ENCODE measurements at regions not wholly inside any gene's neighbourhood (a gene's known extent, or its start where the extent isn't known, plus 50 kb on each side); places are given as distances from the start of the nearest gene placed in this dataset.

- TF ChIP-seq, protein P1, sequence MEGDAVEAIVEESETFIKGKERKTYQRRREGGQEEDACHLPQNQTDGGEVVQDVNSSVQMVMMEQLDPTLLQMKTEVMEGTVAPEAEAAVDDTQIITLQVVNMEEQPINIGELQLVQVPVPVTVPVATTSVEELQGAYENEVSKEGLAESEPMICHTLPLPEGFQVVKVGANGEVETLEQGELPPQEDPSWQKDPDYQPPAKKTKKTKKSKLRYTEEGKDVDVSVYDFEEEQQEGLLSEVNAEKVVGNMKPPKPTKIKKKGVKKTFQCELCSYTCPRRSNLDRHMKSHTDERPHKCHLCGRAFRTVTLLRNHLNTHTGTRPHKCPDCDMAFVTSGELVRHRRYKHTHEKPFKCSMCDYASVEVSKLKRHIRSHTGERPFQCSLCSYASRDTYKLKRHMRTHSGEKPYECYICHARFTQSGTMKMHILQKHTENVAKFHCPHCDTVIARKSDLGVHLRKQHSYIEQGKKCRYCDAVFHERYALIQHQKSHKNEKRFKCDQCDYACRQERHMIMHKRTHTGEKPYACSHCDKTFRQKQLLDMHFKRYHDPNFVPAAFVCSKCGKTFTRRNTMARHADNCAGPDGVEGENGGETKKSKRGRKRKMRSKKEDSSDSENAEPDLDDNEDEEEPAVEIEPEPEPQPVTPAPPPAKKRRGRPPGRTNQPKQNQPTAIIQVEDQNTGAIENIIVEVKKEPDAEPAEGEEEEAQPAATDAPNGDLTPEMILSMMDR (IDR thresholded peaks at IDR 0.05), result no peak
- no peak for TF ChIP-seq SIN3A (IDR thresholded peaks at IDR 0.05; ENCODE audit: borderline replicate concordance, insufficient read depth, low read depth, low read length)
Observed at GRCh38 chr20:40902661-40903060, 126.0 kb upstream of the TOP1 start.

Measured in Panc1 (cell line).